DMS 273 (cell line): ENCODE measurements at regions not wholly inside any gene's neighbourhood (a gene's known extent, or its start where the extent isn't known, plus 50 kb on each side); places are given as distances from the start of the nearest gene placed in this dataset.

Experiments used
- DNase-seq: peaks from one replicate; lab custom pipeline; 2025; ENCODE audit not compliant: unreplicated experiment; lab: John Stamatoyannopoulos, UW

DNA sequence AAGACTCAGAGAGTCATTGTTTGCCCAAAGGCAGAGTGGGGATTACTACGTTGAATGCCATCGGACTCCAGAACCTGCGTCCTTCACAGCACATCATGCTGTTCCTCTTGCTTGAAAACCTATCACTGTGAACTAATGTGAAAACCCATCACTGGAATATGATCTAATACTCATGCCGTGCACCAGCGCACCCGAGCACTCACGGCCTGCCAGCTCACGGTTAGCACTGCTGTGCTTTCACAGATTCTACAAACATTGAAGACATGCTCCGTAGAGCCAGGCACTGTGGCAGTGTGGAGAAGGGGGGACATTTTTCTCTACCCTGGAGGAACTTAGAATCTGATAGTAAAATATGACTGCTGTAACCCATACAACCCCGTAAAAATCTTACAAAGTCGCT, 350.4 kb downstream of the C16orf95 start:
- no peak for DNase-seq

DNA sequence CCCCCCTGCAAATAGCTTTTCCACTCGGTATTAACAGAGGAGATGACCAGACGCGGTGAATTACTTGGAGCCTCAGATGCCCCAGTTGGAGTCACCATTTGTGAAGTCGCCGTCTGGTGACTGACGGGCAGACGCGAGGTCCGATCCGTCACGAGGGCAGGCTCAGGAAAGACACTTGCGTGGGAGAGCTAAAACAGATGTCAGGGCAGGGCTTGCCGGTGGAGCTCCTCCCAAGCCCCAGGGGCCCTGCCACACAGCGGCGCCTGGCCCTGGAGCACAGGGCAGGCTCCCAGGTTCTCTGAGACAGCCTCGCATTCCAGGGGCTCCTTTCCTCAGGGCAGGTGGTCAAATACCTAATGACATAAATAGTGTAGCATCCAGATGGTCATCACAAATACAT, 348.3 kb downstream of the C16orf95 start:
- no peak for DNase-seq

DNA sequence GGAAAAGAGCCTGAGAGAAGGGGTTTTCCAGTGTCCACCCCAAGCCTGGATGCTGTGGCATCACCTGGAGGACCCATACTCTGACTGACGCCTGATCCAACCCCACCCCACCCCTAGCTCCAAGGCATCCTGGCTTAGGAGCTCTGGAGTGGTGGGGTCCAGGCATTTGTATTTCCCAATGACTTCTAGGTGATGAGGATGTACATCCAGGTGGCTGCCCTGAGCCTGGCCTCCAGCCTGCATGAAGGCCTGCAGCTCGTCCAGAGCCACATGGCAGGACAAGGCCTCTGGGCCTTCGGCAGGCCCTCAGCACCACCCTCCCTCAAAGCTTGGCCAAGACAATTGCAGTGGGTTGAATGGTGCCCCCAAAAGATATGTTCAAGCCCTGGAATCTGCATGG, 347.5 kb downstream of the C16orf95 start:
- DNase-seq = no peak

DNA sequence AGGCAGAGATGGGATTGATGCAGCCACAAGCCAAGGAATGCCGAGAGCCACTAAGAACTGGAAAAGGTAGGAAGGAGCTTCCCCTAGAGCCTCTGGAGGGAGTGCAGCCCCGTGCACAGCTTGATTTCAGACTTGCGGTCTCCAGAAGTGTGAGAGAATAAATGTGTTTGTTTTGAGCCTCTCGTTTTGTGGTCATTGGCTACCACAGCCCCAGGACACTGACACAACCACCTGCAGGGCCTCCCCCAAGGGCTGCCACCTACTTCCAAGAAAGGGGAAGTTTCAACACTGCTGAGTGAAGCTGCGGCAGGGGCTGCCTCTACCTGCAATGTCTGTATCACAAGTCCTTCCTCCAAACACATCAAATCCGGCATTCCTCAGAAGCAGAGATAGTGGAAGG, 346.9 kb downstream of the C16orf95 start:
- no peak for DNase-seq

DNA sequence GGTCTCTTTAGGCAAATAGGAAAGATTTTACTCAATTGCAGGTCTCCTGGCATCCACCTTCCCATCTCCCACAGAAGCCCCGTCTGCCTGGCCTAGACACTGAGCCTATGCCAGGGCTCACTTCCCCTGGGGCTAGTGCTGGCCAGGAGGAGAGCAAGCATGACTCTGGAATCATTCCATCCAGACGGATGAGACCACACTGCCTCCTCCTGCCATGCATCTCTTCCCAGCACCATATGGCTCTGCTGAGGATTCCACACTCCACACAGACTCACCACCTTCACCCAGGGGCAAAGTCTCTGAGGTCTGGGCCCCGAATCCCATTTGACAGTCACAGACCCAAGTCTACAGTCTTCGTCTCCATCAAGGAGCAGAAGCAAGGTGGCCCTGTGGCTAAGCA, 346.5 kb downstream of the C16orf95 start:
- no peak for DNase-seq

DNA sequence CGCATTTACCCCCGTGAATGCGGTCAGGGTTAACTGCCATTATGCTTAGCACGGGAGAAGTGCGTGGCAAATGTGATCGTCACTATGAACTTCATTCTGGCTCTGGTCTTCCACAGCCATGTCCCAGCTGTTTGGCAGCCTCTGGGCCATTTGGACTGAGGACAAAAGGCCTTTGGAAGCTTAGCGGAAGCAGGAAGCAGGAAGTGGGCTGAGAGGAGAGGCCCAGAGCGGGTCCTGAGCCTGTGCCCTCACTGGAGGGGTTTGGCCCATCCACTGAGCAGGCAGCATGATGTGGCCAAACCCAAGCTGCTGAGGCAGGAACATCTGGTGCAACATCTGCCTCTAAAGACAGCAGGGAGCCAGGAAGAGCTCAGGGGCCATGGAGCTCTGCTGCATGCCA, 345.9 kb downstream of the C16orf95 start:
- no peak for DNase-seq

DNA sequence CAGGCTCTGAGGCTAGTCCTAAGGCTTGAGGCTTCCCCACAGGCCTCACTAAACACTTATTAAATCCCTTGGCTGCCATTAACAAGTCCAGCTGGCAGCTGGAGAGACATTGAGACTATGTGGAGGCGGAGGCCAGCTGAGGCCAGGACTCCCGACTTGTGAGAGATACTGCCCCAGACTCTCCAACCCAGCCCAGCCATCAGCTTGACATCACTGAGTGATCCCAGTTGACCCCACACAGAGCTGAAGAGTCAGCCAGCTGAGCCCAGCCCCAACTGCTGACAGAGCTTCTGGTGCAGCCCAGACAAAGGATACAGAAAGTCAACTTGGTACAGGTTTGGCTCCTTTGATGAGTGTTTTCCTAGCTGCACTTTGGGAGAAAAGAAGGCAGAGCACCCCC, 343.1 kb downstream of the C16orf95 start:
- no peak for DNase-seq

DNA sequence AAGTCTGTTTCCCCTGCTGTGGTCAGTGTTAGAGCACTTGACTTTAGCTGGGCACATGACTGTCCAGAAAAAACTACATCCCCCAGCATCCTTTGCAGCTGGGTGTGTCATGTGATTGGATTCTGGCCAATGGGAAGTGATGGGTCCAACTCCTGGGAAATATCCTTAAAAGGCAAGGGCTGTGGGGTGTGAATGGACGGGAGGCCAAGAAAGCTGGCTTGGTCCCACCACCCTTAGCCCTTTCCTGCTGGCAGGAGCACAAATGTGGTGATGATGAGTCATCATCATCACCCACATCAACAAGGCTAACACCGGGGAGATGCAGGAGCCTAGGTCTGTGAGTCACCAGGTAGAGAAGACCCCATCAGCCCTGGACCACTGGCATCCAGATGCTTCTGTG, 341.7 kb downstream of the C16orf95 start:
- peak; percentile 28 for DNase-seq

DNA sequence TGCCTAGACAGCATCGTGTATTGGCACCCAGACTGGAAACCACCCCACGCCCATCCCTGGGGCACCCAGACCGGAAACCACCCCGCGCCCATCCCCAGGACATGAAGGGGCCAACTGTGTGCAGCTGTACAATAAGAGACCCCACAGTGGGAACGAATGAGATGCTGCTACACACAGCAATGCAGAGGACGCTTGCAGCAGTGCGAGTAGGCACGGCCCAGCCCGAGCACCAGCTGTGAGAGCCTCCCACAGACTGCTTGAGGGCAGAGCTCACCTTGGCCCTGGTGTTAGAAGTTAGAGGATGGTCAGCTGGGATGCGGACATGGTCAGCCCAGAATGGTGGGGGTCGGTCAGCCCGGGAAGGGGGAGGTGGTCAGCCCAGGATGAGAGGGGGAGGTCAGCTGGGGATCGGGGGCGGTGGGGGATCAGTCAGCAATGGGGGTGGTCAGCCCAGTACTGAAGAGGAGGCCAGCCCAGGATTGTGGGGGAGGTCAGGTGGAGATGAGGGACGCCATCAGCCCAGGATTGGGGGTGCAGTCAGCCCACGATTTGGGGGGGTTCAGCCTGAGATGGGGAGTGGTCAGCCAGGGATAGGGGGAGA, 340.0 kb downstream of the C16orf95 start:
- DNase-seq = no peak

DNA sequence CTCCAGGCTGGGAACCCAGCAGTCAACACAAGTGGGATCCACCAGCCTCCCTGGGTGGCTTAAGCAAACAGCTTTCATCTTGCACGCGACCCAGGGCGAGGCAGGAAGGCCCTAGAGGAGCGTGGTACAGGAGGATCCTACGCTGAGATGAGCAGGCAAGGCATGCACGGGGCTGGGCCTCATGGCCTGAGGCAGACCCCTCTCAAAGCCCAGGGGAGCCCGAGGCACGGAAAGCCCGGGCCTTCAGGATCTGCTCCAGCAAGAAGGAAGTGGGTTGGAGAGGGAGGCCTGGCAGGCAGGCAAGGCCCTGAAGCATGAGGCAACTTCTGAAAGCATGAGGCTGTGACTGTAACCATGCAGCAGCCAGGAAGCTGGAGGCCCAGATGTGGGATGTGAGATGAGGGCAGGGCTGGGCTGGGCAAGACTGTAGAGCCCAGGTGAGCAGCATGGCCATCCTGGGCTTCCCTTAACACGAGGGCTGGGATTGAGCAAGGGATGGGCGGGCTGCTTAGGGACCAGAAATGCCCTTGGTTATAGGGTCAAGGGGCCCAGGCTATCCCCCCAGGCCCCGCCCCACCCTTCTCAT, 338.7 kb downstream of the C16orf95 start:
- DNase-seq = no peak

DNA sequence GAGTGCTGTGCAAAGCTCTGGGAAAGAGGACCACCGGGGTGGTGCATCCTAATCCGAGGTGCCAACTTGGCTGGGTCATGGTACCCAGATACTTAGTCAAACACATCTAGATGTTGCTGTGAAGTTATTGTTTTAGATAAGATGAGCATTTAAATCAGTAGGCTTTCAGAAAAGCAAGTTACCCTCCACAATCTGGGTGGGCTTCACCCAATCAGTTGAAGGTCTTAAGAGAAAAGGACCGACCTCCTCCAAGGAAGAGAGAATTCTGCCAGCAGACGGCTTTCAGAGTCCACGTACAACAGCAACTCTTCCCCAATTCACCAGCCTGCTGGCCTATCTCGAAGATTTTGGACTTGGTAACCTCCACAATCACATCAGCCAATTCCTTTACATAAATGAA, 338.1 kb downstream of the C16orf95 start:
- DNase-seq = no peak

DNA sequence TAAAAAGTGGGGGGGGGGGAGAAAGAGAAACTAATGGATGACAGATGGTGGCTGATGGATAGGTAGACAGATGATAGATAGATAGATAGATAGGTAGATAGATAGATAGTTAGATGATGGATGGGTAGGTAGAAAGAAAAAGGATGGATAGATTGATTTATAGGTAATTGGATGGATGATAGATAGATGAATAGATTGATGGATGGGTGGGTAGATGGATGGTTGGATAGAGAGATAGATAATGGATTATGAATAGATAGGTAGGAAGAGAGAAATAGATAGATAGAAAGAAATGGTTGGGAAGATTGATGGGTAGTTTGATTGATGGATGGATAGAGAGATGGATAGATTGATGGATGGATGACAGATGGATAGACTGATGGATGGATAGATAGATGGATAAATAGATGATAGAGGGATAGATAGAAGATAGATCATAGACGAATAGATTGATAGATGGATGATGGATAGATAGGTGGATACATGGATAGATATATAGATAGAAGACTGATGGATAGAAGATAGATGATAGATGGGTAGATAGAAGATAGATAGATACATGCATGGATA, 337.1 kb downstream of the C16orf95 start:
- no peak for DNase-seq

DNA sequence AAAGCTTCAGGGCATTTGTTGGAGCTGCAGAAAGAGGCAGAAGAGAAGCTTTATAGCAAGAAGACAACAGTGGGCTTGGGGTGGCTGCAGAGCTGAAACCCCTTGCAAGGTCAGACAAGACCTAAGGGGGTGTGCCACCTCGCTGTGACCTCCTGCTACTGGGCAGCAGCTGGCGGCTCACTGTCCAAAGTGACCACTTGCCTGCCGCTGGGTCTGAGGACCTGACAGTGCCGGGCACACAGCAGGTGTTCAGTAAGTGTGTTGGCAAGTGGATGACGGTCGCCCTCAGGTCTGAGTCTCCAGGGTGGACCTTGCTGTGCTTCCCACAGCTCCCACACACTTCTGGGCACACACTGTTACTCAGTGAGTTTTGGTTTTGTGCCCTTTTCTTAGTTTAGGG, 336.5 kb downstream of the C16orf95 start:
- DNase-seq = no peak

DNA sequence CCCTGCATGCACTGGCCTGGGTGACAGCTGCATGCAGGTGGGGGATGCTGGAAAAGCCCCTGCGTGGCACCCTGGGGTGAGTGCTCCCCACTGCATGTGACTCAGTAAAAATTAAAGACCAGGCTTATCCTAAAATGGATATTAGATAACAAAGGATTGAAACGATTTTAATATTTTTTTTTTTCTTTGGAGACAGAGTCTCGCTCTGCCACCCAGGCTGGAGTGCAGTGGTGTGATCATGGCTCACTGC, 334.9 kb downstream of the C16orf95 start:
- DNase-seq = no peak

DNA sequence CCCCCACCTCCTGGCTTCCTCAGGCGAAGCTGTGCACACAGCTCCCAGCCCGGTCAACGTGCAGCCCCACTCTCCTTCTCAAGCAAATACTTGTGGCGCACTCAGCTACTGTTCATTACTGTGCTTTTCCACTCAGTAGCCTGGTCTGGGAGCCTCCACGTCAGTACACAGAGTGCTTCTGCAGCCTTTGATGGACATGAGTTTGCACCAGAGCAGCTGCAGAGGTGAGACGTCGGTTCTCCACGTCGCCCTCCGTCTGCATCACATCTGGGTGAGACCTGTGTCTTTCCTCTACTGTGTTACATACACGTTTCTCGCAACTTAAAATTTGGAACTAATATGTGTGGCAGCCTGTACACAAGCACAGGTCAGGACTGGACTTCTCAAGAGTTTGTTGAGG, 334.3 kb downstream of the C16orf95 start:
- DNase-seq = no peak

DNA sequence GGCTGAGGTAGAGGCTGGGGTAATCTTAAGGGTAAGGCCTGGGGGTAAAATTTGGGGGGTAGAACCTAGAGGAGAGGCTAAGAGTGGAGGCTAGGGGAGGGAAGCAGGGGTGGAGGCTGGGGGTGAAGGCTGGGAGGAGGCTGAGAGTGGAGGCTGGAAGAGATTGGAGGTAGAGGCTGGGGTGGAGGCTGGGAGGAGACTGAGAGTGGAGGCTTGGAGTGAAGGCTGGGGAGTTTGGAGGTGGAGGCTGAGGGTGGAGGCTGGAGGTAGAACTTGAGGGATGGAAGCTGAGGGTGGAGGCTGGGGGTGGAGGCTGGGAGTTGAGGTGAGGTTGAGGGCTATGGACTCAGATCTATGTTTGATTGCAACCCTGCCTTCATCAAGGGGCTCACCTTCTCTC, 333.6 kb downstream of the C16orf95 start:
- no peak for DNase-seq

DNA sequence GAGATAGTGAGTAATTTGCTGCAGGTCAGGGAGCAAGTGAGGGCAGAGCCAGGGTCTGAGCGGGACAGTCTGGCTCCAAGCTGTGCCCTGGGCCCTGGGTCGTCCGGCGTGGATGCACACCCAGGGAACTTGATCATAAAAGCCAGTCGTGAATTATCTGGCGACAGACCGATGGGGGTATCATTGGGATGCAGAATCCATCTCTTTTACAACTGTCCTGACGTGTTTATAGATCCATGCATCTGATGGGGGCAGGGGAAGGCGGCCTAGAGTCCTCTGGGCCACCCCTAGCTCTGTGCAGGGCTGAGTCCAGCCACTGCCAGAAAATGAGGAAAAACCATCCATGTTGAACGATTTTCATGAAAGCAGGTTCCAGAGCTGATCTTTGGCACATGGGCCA, 332.8 kb downstream of the C16orf95 start:
- DNase-seq = no peak

DNA sequence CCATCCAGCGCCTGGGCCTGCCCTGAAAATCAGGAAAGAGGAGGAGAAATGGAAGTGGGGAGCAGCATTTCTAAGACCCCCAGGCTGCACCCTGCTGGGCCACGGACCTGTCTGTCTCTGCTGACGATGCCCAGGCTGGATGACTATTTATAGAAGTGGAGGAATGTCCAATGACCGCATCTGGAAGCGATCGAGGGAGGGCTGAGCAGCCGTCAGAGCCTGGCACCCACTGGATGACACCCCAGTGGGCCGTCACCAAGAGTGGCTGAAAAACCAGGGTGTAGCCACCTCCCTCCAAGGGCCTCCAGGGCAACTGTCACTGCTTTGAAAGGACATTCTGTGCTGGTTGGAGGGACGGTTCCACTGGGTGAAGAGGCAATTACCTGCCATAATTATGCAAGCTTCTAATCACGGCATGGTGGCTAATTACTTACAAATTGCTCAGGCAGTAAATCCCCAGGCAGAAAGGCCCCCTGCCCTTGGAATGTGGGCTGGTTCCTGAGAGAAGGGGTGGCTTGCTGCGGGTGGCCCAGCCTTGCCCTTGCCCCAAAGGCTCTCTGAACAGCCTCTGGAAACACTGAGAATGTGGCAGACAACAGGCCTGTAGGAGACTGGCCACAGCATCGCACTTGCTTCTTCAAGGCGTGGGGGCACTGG, 332.1 kb downstream of the C16orf95 start:
- DNase-seq = no peak

DNA sequence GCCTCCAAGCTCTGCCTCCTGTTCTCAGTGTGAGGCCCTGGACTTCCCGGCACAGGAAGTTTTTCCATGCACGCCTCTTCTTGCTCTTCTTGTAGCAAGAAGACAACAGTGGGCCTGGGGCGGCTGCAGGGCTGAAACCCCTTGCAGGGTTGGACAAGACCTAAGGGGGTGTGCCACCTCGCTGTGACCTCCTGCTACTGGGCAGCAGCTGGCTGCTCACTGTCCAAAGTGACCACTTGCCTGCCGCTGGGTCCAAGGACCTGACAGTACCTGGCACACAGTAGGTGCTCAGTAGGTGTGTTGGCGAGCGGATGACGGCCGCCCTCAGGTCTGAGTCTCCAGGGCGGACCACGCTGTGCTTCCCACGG, 331.6 kb downstream of the C16orf95 start:
- DNase-seq = no peak

DNA sequence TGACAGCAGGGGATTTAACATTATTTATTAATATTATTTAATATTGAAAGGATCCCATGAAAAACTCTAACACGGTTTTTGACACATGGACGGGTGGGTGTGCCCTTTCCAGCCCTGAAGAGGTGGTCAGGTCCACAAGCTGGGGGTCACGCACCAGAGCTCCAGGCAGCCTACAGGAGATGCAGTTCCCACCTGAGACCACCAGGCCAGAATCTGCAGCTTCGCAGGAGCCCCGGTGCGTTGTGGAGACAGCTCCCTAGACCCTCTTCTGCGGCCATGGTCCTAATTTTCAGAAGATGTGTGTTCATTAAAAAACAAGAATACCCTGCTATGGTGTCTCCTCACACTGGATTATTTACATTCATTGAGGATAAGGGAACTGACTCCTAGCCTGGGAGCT, 331.1 kb downstream of the C16orf95 start:
- no peak for DNase-seq

DNA sequence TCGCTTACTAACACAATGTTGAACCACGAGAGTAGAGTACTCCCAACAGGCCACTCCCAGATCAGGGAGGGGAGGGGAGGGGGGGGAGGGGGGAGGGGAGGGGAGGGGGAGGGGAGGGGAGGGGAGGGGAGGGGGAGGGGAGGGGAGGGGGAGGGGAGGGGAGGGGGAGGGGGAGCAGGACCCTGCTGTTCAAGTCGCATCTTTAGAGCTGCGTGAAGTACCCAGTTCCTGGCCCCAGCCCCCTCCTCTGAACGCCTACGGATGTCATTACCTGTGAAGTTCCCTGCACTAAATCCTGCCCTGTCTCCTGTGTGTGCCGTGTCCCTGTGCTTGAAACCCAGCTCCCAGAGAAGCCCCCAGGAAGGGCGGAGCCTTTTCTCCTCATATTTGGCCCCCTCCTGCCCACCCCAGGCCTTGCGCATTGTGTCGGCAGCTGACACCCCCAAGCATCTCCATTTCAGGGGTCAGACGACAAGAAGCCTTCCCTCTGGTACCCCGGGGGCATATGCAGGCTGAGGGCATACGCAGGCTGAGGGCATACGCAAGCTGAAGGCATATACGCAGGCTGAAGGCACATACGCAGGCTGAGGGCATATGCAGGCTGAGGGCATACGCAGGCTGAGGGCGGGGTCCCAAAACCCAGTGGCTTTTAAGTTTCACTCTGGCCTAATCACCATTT, 330.2 kb downstream of the C16orf95 start:
- no peak for DNase-seq
